Stimulated activated CD4-positive, alpha-beta T cell treated with anti-CD3 and anti-CD28 coated beads, Interleukin-12 subunit alpha, Interleukin-12 subunit beta, amount 100 ng/mL, for 24 hours (primary cell): ENCODE measurements at regions not wholly inside any gene's neighbourhood (a gene's known extent, or its start where the extent isn't known, plus 50 kb on each side); places are given as distances from the start of the nearest gene placed in this dataset.

Experiments used
- DNase-seq, 2 experiments: peaks; one replicate each; pipeline ENCODE4 v3.0.0-alpha.2; 2020; ENCODE audit warnings: low read depth in 2 of 2

GRCh38 chr5:155919725-155920124, 407.2 kb upstream of the SGCD start:
- no peak for DNase-seq

- DNase-seq: no peak
Measured at GRCh38 chr5:155921621-155922020, 405.3 kb upstream of the SGCD start.

DNA sequence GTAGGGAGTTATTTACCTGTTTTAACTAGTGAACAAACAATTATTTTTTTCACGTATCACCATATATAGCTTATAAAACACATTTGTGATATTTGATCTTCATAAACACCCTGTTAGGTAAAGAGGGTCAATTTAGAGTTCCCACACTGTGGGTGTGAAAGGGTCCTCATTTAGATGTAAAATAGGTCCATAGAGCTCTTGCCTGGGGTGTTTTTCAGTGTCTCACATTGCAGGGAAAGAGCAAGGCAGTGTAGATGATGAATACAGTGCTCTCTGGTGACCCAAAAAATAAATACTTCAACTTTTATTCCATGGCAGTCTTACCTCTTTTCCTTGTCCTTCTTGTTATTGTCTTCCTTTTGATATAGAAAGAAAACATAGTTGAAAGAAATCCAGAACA, 403.2 kb upstream of the SGCD start:
- DNase-seq: no peak

DNA sequence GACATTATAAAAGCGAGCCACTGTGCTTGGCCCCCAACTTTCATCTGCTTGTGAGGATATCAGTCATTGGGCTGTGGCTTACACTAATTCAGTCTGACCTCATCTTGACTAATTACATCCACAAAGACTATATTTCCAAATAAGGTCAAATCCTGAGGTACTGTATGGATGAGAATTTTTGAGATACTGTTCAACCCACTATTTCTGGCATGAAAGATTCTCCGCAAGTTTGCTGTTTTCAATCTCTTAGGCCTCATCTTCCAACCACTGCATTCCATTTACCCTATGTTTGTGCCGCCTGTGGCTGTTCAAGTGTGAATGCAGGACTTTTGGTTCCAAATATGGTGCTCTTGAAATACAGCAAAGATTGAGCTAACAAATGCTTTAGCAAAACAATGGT, 400.9 kb upstream of the SGCD start:
- DNase-seq: no peak

GRCh38 chr5:155926766-155927165, 400.2 kb upstream of the SGCD start:
- no peak for DNase-seq

DNA sequence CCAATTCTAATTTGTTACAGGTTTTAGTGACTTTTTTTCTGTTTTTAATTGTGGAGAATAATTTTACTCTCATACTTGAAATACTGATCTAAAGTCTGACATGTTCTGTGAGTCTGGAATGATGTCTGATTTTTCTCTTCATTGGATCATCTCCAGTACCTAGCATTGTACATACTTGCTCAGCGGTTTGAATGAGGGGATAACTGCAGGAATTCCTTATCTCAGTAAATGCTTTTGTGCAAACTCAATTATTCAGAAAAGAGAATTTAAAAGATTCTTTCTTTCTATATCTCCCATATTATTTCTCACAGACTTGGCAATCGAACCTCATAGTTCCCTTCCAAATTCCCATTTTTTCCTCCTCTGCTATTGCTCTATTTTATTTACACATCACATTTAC, 397.9 kb upstream of the SGCD start:
- DNase-seq: no peak

- DNase-seq: no peak
Measured at GRCh38 chr5:155934964-155935363, 392.0 kb upstream of the SGCD start.

GRCh38 chr5:155935723-155936122, 391.2 kb upstream of the SGCD start:
- DNase-seq: no peak

GRCh38 chr5:155936520-155937406, 390.2 kb upstream of the SGCD start:
- DNase-seq: no peak

DNA sequence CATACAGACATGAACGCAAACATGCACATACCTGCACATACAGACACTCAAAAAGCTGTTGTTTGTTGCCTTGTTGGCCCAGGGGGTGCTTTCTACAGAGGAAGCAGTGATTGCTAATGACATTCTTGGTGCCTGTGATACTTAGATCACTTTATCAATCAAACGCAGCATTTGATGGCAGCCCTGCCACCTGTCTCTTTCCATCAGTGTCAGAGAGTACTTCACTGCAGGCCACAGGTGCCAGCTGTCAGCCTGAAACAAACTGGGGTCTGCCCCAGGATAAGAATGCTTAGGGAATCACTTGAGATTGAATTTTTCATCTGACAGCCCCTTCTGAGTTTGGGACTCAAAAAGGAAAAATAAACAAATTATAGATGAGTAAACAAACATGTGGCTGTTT, 388.9 kb upstream of the SGCD start:
- DNase-seq: no peak

DNA sequence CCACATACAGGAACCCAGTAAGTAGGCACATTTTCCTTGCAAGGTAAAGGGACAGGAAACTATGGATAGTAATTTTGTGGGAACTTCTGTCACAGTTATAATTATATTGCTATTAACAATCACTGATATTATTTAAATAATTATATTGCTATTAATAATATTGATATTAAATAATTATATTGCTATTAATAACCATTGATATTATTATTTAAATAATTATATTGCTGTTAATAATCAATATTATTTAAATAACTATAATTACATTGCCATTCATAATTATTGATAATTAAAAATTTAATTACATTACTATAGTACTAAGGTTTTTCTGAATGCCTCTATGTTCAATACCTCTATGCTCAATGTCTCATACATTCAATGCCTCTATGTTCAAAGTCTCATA, 385.6 kb upstream of the SGCD start:
- no peak for DNase-seq

GRCh38 chr5:155943516-155944407, 383.2 kb upstream of the SGCD start:
- peak in 1 of 2 experiments; percentile 11 for DNase-seq

- no peak for DNase-seq
Measured at GRCh38 chr5:155947394-155948062, 379.4 kb upstream of the SGCD start.

GRCh38 chr5:155948576-155948975, 378.4 kb upstream of the SGCD start:
- DNase-seq: no peak

- DNase-seq: no peak
Measured at GRCh38 chr5:155952486-155953089, 374.4 kb upstream of the SGCD start.

GRCh38 chr5:155953335-155953734, 373.6 kb upstream of the SGCD start:
- no peak for DNase-seq

DNA sequence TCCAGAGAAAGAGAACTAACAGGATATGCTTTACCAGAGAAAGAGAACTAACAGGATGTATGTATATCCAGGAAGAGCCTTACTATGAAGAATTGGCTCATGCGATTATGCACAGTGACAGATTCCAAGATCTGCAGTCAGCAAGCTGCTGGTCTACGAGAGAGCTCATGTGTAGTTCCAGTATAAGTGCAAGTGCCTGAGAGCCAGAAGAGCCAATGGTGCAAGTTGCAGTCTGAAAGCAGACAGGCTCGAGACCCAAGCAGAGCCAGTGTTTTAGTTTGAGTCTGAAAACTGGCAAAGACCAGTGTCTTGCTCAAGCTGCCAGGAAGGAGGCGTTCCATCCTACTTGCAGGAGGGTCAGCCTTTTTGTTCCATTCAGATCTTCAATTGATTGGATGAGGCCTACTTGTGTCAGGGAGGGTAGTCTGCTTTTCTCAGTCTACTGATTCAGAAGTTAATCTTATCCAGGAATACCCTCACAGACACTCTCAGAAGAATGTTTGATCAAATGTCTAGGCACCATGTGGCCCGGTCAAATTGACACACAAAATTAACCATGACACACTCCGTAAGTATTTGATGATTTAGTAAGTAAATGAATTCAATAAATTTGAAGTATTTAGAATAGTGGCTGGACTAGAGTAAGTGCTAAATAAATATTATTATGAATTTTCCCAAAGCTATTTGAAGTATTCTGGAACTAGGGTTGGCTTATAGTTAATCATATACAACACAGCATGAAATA, 372.1 kb upstream of the SGCD start:
- no peak for DNase-seq

GRCh38 chr5:155957884-155958283, 369.1 kb upstream of the SGCD start:
- DNase-seq: no peak

GRCh38 chr5:155959082-155959481, 367.9 kb upstream of the SGCD start:
- no peak for DNase-seq

DNA sequence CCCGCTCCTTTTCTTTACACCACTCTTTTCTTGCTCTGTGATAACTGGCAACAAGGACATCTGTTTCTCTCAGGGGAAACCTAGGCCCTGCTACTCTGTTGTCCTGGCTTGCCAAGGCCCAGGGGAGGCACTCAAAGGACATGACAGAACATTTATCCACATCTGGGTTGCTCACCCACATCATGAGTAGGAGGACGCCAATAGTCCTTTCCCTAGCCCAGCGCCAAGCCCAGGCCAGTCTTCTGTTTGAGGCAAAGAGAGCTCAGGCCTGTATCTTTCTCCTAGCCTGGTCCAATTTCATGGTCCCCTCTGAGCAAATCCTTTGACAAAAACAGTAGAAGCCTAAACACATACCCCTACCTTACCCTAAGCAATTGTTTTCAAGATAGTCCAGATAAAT, 366.8 kb upstream of the SGCD start:
- no peak for DNase-seq

GRCh38 chr5:155969537-155969936, 357.4 kb upstream of the SGCD start:
- DNase-seq: no peak
